Effector CD4-positive, alpha-beta T cell (primary cell): ENCODE measurements at regions not wholly inside any gene's neighbourhood (a gene's known extent, or its start where the extent isn't known, plus 50 kb on each side); places are given as distances from the start of the nearest gene placed in this dataset.
"Not testable (repeated sequence)": the region's sequence is repeated elsewhere in the genome, so short reads cannot be mapped to it uniquely, and the experiment has no call there.

Experiments
- DNase-seq: peaks from one replicate; pipeline ENCODE4 v3.0.0-alpha.2; 2020

- no peak for DNase-seq
These were observed 469.0 kb upstream of the PTGER4 start for GRCh38 chr5:40210694-40211093.

DNA sequence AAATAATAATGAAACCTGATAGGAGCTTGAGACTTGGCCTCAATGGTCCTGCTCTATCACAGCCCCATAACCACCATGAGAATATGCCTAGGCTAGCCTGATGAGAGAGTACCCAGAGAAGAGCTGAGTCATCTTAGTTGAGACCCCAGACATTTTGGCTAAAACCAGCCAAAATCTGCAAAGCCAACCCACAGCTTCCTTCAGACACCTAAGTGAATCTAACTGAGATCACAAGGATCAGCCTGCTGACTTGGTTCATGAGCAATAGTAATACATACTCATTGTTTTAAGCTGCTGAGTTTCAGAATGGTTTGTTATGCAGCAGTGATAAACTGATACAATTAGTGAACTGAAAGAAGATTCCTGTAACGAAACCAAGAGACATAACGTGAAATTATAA is 473.7 kb upstream of the PTGER4 start:
- DNase-seq = no peak

DNA sequence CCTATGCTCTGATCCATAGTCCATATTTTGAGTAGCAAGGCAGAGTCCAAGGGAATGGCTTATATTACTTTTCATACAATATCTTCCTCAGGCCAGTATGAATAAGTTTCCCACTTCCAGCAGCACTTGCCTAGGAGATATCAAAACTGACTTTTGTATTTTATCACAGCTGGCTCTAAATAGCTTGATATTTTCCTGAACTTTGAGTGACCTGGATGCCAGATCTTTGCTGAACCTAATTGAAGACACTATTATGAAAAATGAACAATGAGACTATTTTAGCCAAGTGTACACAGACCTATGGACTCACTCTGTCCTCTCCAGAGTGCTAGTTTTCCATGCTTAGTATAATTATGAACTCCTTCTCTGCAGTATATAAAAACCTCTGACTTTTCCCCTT is 475.6 kb upstream of the PTGER4 start:
- DNase-seq = no peak

DNA sequence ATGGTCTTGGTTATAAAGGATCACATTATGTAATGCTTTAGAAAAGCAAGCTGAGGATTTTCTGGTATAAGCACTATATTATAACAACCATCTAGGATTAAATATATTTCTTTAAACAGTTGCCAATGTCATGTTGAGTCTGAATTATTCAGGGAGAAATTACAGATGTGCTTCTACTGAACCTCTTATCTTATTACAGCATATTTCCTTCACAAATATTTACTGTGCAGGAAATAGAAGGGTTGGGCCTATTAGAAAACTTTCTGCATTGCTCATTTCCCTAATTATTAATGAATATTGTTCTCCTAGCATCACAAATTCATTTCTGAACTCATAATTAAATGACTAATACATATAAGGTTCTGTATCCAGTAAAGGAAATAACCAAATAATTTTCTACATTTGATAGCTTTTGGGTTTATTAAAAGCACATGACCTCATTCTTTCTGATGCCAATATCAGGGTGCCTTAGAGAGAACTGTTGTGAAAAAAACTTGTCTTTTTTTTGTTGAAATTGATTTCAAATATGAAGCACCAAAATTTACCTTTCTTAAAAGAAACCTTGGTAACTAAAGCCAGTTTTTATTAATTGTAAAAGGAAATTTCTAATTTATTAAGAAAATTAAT is 476.8 kb upstream of the PTGER4 start:
- no peak for DNase-seq

DNA sequence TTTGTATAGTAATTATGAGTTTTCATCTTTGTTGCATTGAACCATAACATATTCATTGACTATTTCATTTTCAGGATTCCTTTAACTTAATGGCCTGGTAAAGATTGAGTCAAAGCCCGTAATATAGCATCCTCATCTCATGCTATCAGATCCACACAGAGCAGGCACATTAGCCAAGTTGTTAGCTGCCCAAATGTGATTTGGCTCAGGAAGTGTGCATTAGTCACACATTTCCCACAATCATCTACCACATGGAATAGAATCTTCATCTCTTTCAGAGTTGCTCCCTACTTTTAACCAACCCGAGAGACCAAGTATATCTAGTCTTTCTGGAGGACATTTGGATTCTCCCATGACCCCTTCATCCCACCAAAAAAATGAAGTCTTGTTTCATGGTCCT is 481.0 kb upstream of the PTGER4 start:
- DNase-seq = no peak

- DNase-seq = not testable (repeated sequence)
These were observed 484.1 kb upstream of the PTGER4 start for GRCh38 chr5:40195574-40195973.

DNA sequence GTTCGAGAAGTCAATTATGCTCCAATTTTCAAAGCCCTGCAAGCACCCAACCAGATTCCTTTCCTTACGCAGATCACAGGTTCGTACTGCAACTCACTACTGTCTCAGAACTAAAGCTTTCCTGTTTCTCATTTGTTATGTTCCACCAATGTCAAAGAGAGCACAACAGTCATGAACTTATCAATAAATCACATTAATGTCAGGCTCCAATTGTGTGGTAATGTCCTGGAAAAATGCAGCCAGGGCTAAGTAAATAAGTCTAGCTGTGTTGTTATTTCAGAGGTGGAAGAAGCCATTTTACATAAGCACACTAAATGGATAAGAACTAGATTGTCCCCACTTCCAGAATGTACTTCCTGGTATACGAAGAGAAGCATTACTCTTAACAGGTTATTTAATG is 488.6 kb upstream of the PTGER4 start:
- DNase-seq = no peak

- DNase-seq = no peak
These were observed 507.0 kb upstream of the PTGER4 start for GRCh38 chr5:40172721-40173120.

GRCh38 chr5:40171971-40172370 is 507.7 kb upstream of the PTGER4 start:
- DNase-seq = no peak

GRCh38 chr5:40167283-40167682 is 512.4 kb upstream of the PTGER4 start:
- no peak for DNase-seq

DNA sequence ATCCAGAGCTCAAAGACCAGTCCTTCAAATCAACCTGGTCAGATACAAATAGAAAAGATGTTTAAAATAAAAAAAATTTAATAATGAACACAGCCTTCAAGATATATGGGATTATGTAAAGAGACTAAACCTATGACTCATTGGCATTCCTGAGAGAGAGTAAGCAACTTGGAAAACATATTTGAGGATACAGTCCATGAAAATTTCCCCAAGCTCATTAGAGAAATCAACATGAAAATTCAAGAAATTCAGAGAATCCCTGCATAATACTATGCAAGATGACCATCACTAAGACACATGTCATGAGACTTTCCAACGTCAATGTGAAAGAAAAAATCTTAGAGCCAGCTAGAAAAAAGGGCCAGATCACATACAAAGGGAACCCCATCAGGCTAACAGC is 512.9 kb upstream of the PTGER4 start:
- no peak for DNase-seq

DNA sequence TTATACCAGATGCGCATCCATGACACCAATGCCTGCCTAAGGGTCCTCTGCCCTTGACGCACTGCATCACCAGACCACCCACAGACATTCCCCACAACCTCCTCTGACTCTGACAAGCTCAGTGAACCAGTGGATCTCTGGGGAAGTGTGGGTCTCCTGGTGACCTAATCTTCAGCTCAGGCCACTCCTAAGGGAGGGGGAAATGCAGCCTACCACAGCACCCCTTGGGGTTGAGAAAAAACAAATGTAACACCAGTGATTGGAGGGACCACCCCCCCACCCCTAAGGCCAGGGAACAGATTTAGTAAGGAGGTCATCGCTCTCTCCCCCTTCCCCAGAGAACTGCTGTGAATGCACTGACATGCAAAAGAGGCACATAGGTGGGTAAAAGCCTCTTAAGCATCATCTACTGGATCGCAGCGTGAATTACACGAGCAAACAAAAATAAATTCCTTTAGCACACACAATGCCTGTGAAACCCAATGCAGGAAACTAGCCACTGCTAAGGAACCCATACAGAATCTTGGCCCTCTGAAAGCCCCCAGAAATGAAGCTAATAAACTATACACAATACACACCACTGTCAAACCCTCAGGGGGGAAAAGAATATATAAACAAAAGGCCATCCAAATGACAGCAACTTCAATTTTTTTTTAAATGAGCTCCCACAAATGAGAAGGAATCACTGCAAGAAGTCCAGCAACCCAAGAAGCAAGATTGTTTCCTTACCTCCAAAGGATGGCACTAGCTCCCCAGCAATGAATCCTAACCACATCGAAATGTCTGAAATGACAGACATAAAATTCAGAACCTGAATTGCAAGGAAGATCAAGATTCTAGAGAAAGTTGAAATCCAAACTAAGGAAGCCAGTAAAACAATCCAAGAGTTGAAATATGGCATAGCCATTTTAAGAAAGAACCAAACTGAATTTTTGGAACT is 513.7 kb upstream of the PTGER4 start:
- DNase-seq = no peak

DNA sequence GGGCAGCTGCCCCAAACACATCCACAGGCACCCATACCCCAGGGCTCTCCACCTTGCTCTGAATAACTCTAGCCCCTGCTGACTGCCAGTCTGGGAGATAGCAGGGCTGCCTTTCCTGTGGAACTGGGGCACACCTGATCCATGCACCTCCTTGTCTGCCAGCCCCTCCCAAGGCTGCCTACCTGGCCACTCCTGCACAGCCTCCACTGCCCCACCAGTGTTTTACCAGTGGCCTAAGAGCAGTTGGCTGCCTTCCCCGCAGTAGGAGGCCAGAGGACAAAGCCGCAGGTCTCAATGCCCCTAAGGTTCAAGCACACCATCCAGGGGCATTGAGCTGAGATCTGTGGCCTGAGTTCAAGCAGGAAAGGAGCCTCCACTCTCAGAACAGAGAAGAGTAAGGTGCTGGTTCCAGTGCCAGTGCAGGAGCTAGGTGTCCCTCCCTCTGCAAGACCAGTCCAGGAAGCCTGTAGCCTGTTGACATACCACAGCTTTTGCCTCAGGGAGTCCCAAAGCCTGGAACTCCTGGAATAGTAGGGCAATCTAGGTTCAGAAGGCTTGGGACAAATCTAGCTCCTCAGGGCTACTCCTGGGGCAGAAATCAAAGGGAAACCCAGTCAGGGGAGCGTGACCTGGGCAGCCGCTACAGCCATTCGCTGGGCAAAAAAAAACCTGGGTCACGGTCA is 514.5 kb upstream of the PTGER4 start:
- no peak for DNase-seq

- DNase-seq = no peak
These were observed 519.3 kb upstream of the PTGER4 start for GRCh38 chr5:40160435-40160834.

GRCh38 chr5:40154194-40154593 is 525.5 kb upstream of the PTGER4 start:
- DNase-seq = no peak

- no peak for DNase-seq
These were observed 528.8 kb upstream of the PTGER4 start for GRCh38 chr5:40150896-40151295.

DNA sequence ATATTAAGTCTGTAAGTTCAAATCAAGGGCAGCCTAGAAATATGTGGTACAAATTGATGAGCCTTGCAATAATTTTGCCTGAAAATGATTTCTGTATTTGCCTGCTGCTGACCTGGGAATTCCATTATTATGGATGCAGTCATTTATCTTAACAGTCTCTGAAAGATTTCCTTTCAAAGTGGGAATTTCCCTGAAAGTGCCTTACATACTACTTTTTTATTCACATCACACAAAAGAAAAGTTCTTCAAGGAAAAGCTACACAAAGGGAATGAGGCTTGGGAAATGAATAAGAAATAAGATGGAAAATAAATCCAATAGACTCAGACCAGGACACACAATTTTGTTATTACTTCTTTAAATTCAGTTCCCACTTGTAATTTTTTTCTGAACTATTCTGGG is 537.8 kb upstream of the PTGER4 start:
- no peak for DNase-seq

DNA sequence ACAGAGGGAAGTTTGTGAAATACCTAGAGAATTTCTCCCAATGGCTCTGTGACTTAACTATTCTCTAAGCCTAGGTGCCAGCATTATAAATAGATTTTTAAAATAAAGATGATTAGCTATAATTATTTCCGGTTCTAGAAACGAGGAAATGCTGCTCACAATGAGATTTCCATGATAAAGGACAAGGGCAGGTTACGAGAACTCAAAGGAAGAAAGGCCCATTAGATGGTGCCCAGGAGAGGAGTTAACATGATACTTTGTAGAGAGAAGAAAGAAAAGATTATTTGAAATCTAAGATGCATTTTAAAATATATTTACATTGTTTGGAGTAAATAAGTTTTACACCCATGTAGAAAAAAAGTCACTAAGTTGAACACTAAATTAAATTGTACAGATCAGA is 538.3 kb upstream of the PTGER4 start:
- no peak for DNase-seq

DNA sequence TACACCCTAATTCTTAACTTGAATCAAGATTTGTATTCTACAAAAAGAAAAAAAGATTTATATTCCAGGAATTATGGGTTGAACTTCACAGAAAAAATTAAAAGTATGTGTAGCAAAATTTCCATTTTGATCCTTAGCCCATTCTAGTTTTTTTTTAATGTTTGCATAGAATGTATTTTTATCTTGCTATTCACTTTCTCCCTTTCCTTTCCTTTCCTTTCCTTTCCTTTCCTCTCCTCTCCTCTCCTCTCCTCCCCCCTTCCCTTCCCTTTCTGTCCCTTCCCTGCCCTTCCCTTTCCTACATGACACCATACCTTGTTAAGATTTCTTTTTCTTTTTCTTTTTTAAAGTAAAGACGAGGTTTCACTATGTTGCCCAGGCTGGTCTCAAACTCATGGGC is 542.5 kb upstream of the PTGER4 start:
- DNase-seq = no peak

GRCh38 chr5:40134883-40135520 is 544.7 kb upstream of the PTGER4 start:
- no peak for DNase-seq

GRCh38 chr5:40124367-40124766 is 555.3 kb upstream of the PTGER4 start:
- no peak for DNase-seq

DNA sequence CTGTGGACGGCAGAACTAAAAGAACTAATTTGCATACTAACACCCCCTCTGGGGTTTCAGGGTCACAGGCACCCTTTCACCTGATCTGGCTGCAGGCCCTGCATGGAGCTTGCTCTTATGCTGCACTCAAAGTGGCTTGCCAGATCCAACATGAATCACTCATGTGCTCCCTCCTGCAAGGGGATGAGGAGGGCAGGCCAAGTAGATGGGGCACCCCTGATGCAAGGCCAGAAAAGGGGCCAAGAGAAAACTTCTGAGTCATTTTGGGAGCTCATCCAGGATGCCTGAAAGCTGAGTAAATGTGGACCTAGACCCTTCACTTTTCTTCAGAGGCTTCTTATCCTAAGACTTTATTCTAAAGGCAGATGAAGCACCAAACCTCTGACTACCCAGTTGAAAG is 558.5 kb upstream of the PTGER4 start:
- DNase-seq = no peak

DNA sequence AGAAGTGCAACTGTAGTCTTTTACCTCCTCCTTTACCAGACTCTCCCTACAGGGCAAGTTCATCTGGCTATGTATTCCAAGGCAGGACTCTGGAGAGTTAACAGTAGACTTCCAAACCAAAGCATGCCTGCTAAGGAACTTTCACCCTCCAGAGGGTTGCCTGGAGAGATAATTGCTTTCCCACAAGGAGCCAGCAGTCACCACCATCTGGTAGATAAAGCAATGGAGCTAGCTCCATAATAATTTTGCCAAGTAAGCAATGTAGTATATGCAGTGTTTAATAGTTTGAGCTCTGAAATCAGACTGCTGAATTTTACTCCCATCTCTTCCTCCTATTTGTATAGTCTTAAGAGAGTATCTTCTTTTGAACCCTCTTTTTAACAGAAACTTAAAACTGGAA is 566.8 kb upstream of the PTGER4 start:
- DNase-seq = no peak
